HUES64 (cell line): ENCODE measurements at regions not wholly inside any gene's neighbourhood (a gene's known extent, or its start where the extent isn't known, plus 50 kb on each side); places are given as distances from the start of the nearest gene placed in this dataset.

ENCODE experiments used
- H3K27ac ChIP-seq: 2 replicates; pipeline ENCODE4 v1.7.0; 2013; ENCODE audit warnings: low read depth, low read length, inconsistent platforms
- H3K27me3 ChIP-seq: 2 replicates; pipeline ENCODE4 v1.6.1; 2013; ENCODE audit warnings: mild to moderate bottlenecking, low read length; ENCODE audit not compliant: insufficient read depth
- H3K36me3 ChIP-seq: 2 replicates; pipeline ENCODE4 v1.6.1; 2013; ENCODE audit warnings: mild to moderate bottlenecking, low read length; ENCODE audit not compliant: insufficient read depth
- H3K4me1 ChIP-seq: 2 replicates; pipeline ENCODE4 v1.6.1; 2013; ENCODE audit warnings: mild to moderate bottlenecking, low read length, moderate library complexity; ENCODE audit not compliant: insufficient read depth
- H3K4me3 ChIP-seq: 2 replicates; pipeline ENCODE4 v1.5.1; 2013; ENCODE audit warnings: mild to moderate bottlenecking, low read length, moderate library complexity
- H3K9ac ChIP-seq: 2 replicates; pipeline ENCODE4 v1.6.1; 2013; ENCODE audit warnings: mild to moderate bottlenecking, low read depth, low read length
- H3K9me3 ChIP-seq: 2 replicates; pipeline ENCODE4 v1.6.1; 2013; ENCODE audit warnings: low read depth, low read length; ENCODE audit not compliant: insufficient read depth
- WGBS: fragments of 150-250, 120-280 bp; methylation state at CpG from one replicate; pipeline ENCODE4 v1.1.7; 2013; ENCODE audit warnings: missing lambda C conversion rate; 5-methylcytosine and 5-hydroxymethylcytosine counted together

DNA sequence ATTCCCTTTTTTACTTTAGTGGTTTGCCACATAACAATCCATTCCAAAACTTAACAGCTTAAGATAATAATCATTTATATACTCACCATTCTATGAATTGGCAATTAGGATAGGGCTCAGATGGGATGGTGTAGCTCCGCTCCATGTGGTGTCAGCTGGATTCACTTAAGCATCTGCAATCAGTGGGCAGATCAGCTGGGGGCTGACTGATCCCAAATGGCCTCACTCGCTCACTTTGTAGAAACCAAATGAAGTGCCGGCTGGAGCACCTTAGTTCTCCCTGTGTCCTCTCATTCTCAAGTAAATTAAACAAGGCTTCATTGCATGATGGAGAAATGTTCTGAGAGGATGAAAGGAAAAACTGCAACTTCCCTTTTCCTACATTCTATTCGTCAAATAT is 161.4 kb downstream of the WT1 start:
- Histone ChIP-seq H3K9ac (no peak overlapping the region), H3K36me3 (no peaks in the 10 kb centered on the region), H3K9me3 (no peaks in the 10 kb centered on the region), H3K4me1 (no peaks in the 10 kb centered on the region), H3K27me3 (no peaks in the 10 kb centered on the region; the same call in 1 of the 2 replicates), H3K4me3 (no peak overlapping the region), H3K27ac (no peak overlapping the region)
- WGBS, result 88% methylated on average over 3 of the region's 4 CpGs

DNA sequence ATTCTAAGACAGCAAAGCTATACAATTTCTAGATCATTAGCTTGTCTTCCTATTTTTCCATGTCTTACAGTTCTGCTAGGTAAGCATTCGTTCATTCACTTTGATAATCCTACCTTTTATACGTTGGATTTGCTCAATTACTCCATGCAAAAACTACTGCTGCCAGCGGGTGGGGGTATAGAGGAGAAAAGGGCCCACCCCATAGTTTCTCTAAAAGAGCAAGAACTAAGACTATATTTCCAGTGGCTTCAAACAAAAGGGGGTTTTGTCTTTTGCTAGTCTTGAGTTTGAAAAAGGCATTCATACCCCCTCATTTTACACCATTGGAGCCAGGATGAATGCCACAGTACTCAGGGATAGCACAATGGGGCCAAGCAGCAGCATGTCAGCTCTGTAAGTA is 155.7 kb downstream of the WT1 start:
- Histone ChIP-seq H3K27ac (no peak overlapping the region), H3K36me3 (no peaks in the 10 kb centered on the region), H3K4me3 (no peak overlapping the region), H3K9ac (no peak overlapping the region), H3K9me3 (no peaks in the 10 kb centered on the region), H3K27me3 (no peaks in the 10 kb centered on the region; the same call in 1 of the 2 replicates), H3K4me1 (no peaks in the 10 kb centered on the region)
- WGBS, result 78% methylated on average over 2 of the region's 3 CpGs

DNA sequence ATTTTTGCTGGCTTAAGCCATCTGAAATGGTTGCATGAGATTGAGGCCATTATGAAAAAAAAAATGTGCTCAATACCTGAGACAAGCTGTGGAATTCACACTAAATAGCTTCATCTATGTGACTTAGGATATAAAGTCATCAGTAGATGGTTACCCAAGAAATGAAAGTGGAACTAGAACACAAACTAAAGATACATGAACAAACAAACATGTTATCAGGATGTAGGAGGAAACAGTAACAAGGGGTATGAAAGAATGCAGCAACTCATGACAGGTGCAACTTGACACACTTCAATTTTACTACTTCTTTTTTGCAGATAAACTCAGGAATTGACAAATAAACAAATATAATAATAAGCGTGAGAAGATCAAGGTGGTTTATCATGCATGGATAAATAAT is 155.0 kb downstream of the WT1 start:
- Histone ChIP-seq H3K27ac (no peak overlapping the region), H3K9ac (no peak overlapping the region), H3K9me3 (no peaks in the 10 kb centered on the region), H3K36me3 (no peaks in the 10 kb centered on the region), H3K27me3 (no peaks in the 10 kb centered on the region; the same call in 1 of the 2 replicates), H3K4me3 (no peak overlapping the region), H3K4me1 (no peaks in the 10 kb centered on the region)
- no CpG with 5 or more reads among the region's 1 CpG for WGBS

DNA sequence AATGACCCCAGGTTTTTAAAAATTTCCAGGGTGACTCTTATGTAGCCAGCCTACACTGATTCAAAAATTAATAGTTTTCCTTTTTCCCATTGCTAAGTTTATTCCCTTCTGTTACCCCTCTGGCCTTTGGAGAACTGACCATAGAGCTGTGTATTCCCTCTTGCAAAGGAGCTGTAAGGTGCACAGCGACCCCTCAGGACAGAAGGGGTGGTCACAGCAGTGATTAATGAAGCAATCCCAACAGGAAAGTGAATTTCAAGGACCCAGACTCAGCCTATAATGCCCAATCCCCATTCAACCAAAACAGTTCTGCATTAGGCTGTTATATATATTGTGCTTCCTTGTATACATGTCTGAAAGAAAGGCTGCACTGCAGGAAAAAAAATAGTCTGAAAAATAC is 147.1 kb downstream of the WT1 start:
- WGBS, result 50% methylated on average over 1 of the region's 1 CpG
- Histone ChIP-seq H3K27ac (no peak overlapping the region), H3K9ac (no peak overlapping the region), H3K36me3 (no peaks in the 10 kb centered on the region), H3K4me1 (no peaks in the 10 kb centered on the region), H3K27me3 (no peaks in the 10 kb centered on the region), H3K9me3 (peaks cover 1% of the 10 kb centered on the region; the same call in 1 of the 2 replicates), H3K4me3 (no peak overlapping the region)

DNA sequence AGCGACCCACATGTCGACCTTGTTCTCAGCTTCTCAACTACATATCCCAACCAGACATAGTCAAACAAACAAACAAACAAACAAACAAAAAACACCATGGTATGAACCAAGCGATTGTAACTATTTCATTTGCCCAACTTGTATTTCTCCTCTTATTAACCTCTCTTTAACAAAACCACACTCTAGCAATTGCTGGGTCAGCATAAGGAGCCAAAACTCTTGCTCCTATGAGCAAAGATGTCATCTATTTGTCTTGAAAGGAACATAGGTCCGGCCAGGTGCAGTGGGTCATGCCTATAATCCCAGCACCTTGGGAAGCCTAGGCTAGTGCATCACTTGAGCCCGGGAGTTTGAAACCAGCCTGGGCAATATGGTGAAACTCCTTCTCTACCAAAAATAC is 145.6 kb downstream of the WT1 start:
- WGBS, result 93% methylated on average over 5 of the region's 5 CpGs
- no peaks in the 10 kb centered on the region for H3K36me3 ChIP-seq
- H3K9ac ChIP-seq, result no peak overlapping the region
- no peaks in the 10 kb centered on the region for H3K27me3 ChIP-seq
- H3K9me3 ChIP-seq, result peaks cover 2% of the 10 kb centered on the region; the same call in 1 of the 2 replicates
- H3K4me1 ChIP-seq, result no peaks in the 10 kb centered on the region
- H3K27ac ChIP-seq, result no peak overlapping the region
- H3K4me3 ChIP-seq, result no peak overlapping the region

DNA sequence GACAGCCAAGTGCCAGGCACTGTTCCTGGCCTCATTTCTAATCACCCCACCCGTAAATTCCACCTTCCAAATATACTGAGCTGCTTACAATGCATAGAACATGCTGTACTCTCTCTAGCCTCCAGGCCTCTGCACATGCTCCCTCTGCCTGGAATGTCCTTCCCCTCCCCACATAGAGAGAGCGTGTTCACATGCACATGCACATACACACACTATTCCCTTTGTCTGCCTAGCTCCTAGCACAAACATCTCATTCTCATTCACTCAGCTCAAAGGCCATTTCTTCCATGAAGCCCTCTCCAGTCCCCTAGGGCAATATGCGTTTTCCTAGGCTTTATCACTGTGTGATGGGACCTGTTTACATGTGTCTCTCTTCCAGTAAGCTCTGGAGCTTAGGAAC is 144.6 kb downstream of the WT1 start:
- H3K27me3 ChIP-seq, result no peaks in the 10 kb centered on the region
- no peaks in the 10 kb centered on the region for H3K4me1 ChIP-seq
- no peak overlapping the region for H3K27ac ChIP-seq
- WGBS, result 91% methylated on average over 3 of the region's 3 CpGs
- peaks cover 2% of the 10 kb centered on the region; the same call in 1 of the 2 replicates for H3K9me3 ChIP-seq
- H3K36me3 ChIP-seq, result no peaks in the 10 kb centered on the region
- H3K4me3 ChIP-seq, result no peak overlapping the region
- H3K9ac ChIP-seq, result no peak overlapping the region

DNA sequence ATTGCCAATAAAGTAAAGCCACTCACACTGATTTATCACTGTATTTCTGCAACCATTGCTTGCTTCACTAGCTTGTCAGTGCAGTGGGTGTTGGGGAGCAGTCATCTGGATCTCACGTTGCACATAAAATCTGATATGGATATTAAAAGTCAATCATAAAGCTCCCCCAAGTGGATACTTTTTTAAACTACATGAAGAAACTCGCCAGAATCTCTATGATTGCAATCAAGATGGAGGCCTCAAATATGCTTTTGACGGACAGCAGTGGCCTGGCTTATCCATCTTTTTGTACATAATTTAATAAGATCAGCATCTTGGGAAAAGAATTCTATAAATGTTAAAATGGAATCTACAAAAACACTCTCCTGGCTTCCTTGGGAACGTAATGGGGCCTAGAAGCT is 137.7 kb downstream of the WT1 start:
- no peaks in the 10 kb centered on the region for H3K36me3 ChIP-seq
- WGBS, result 72% methylated on average over 4 of the region's 4 CpGs

DNA sequence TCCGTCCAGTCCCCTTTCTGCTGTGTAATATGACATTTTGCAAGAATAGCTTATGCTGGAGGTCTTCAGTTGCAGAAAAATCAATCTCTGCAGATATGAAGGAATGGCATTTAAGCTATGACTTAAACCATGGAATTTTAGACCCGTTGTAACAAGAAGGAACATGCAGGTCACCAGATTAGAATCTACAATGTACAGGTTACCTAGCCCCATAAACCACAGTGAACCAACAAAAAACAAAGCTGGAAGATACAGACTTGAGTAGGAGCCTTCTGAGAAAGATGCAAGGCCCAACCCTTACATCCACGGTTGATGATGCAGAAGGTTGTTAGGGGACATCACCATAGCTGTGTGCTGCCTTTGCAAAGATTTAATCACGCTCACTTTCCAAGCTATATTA is 132.5 kb downstream of the WT1 start:
- H3K9me3 ChIP-seq, result no peaks in the 10 kb centered on the region
- no peak overlapping the region for H3K4me3 ChIP-seq
- H3K27me3 ChIP-seq, result no peaks in the 10 kb centered on the region
- no peak overlapping the region for H3K27ac ChIP-seq
- H3K4me1 ChIP-seq, result no peaks in the 10 kb centered on the region
- WGBS, result 95% methylated on average over 4 of the region's 4 CpGs
- H3K36me3 ChIP-seq, result no peaks in the 10 kb centered on the region
- no peak overlapping the region for H3K9ac ChIP-seq

More for the DNA sequence above, 137.7 kb downstream of the WT1 start:
- H3K4me1 ChIP-seq, result no peaks in the 10 kb centered on the region
- H3K27ac ChIP-seq, result no peak overlapping the region
- H3K9me3 ChIP-seq, result peaks cover 2% of the 10 kb centered on the region; the same call in 1 of the 2 replicates
- H3K27me3 ChIP-seq, result no peaks in the 10 kb centered on the region
- no peak overlapping the region for H3K9ac ChIP-seq
- no peak overlapping the region for H3K4me3 ChIP-seq

DNA sequence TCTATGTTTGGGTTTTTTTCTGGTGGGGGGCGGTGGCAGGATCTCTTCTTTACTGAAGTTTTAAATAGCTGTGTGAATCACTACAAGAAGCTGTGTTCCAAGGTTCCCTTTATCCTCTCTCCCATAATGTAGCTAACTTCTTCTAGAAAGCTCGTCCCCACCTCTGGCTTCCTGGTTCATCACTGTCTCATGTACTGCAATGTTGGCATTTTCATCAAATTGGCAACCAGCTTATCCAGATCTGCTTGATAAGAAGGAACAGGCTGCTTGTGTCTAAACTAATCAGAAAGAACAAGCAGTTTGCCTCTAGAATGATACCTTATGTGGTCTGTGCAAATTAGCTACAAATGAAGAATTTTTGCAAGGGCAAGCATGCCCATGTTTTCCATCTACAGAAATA is 130.8 kb downstream of the WT1 start:
- no peak overlapping the region for H3K27ac ChIP-seq
- no peaks in the 10 kb centered on the region for H3K36me3 ChIP-seq
- no peaks in the 10 kb centered on the region for H3K9me3 ChIP-seq
- H3K27me3 ChIP-seq, result no peaks in the 10 kb centered on the region
- H3K4me3 ChIP-seq, result no peak overlapping the region
- no peaks in the 10 kb centered on the region for H3K4me1 ChIP-seq
- H3K9ac ChIP-seq, result no peak overlapping the region
- 78% methylated on average over 2 of the region's 2 CpGs for WGBS

DNA sequence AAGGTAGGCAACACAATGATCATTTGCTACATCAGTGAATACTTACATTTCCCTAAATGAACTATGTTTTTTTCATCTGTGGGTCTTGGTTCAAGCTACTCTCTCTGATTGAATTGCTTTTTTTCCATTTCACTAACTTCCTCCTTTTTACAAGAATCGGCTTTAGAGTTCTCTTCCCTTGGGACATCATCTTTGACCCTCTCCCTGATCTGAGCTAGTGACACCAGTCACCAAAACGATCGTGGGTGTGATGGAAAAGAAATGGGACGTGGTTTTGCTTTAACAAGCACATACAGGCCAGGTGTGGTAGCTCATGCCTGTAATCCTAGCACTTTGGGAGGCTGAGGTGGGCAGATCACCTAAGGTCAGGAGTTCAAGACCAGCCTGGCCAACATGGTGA is 129.9 kb downstream of the WT1 start:
- H3K4me1 ChIP-seq, result no peaks in the 10 kb centered on the region
- no peaks in the 10 kb centered on the region for H3K36me3 ChIP-seq
- 90% methylated on average over 4 of the region's 4 CpGs for WGBS
- no peak overlapping the region for H3K27ac ChIP-seq
- no peak overlapping the region for H3K4me3 ChIP-seq
- no peaks in the 10 kb centered on the region for H3K27me3 ChIP-seq
- no peaks in the 10 kb centered on the region for H3K9me3 ChIP-seq
- H3K9ac ChIP-seq, result no peak overlapping the region

DNA sequence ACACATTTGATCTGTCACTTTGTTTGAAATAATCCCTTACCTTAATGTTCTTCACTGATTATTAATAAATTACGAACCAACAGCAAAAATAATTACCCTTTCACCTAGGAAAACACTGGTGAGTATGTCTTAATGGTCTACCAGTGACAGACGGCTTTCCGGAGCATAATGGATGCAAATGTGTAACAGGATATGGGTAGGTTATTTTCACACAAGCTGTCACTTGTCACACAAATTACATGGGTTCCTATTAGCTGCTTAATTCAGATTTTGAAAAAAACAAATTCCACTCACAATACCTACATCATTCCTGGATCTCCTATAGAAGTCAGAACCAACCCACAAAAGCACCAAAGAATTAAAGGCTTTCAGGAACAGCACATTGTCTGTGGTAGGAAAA is 127.9 kb downstream of the WT1 start:
- Histone ChIP-seq H3K4me1 (no peaks in the 10 kb centered on the region), H3K4me3 (no peak overlapping the region), H3K36me3 (no peaks in the 10 kb centered on the region), H3K27me3 (no peaks in the 10 kb centered on the region; the same call in 1 of the 2 replicates), H3K9ac (no peak overlapping the region), H3K27ac (no peak overlapping the region), H3K9me3 (no peaks in the 10 kb centered on the region)
- WGBS, result 60% methylated on average over 1 of the region's 3 CpGs

DNA sequence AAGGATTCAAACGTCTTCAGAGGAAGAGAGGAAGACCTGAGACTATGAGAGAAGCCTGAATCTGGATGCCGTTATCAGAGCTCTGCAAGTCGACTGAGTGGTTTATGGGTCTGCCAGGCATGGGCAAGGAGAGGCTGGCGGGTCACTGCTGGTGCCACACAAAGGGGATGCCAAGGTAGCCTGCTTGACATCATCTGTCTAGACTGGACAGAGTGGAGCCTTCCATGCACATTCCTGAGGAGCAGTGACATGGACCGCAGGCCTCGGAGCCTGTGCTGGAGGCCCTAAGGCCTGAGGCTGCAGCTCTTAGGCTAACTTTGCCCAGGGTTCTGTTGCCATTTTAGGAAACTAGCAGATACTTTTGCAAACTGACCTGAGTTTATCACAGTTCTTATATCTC is 127.4 kb downstream of the WT1 start:
- Histone ChIP-seq H3K27ac (no peak overlapping the region), H3K27me3 (no peaks in the 10 kb centered on the region; the same call in 1 of the 2 replicates), H3K9me3 (no peaks in the 10 kb centered on the region), H3K4me1 (no peaks in the 10 kb centered on the region), H3K9ac (no peak overlapping the region), H3K4me3 (no peak overlapping the region), H3K36me3 (no peaks in the 10 kb centered on the region)
- WGBS, result 91% methylated on average over 6 of the region's 6 CpGs
